ENCODE measurements at regions not wholly inside any gene's neighbourhood (a gene's known extent, or its start where the extent isn't known, plus 50 kb on each side); places are given as distances from the start of the nearest gene placed in this dataset.
"Not testable (repeated sequence)": the region's sequence is repeated elsewhere in the genome, so short reads cannot be mapped to it uniquely, and the experiment has no call there.

DNA sequence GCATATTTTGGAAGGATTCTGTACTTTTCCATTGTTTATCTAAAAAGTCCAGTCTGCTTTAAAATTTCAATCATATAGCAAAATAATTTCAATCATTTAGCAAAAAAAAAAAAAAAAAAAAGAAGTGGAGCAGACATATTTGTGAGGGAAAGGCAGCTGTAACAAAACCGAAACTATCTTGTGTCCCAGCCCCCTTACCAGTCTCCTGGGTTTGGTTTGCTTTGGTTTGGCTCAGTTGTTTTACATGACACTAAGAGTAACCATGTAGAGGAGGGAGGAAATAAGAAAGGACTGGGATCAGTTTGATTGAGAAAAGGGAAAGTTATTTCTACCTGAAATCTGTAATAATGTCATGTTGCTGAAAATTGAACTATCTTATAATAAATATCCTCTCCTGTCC, 158.8 kb upstream of the GADL1 start:
- DNase-seq, result no peak

DNA sequence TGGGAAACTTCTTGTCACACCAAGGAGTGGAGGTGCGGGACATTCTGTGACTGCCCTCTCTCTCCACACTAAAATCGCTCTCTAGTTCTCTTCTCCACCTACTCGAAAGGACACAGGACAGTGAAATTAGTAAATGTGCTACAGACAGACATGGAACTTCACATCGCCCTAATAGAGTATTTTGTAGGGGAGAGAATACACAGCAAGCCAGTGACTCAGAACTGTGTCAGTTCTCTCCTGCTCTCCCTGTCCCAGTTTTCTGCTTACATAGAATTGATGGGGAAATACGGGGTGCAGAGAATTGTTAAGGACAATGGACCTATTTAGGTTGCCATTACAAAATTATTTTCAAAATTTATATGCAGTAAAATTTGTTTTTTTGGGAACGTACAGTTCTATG, 159.6 kb upstream of the GADL1 start:
- no peak for DNase-seq

DNA sequence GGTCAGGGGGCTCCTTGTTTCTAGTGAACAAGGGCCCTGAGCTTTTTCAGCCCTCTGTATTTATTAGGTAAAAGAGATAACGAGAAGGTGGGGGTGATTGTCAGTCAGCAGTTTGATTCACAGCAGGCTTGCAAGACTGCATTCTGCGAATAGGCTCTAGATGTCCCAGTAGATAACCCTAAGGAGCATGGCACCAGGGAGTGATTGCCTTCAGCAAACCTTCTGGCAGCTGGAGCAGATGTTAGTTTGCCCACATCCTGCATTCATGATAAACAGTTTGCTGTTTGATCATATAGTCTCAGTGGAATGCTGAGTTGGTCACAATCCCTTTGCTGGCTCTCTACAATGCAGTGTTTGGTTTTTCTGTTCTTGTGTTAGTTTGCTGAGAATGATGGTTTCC, 161.3 kb upstream of the GADL1 start:
- DNase-seq, result no peak

DNA sequence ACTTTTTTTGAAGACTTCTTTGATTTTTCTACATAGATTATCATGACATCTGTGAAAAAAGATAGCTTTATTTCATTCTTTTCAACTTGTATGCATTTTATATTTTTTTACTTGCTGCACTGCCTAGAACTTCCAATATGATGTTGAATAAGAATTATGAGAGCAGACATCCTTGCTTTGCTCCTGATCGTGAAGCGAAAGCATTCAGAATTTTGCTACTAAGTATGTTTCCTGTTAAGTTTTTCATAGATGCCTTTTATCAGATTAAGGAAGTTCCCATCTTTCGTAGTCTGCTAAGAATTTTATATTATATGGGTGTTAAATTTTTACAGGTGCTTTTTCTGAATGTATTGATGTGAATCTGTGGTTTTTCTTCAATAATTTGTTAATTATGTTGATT, 163.4 kb upstream of the GADL1 start:
- no peak for DNase-seq

DNA sequence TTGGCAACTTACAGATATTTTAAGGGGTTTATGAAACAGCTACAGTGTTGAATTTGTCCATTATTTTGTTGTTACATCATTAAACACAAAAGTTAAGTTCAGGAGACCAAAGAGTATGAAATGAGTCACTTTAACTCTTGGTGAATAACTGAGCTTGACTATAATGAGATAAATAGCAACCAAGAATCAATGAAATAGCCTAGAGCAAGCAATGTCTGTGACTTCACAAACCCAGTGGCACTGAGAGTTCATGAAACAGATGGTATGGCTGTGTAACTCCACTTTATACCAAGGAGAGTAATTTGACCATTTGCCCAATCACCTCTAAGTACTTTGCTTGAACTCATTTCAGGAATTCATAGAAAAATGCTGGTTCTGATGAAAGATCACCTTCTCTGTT, 169.6 kb upstream of the GADL1 start:
- DNase-seq, result no peak

DNA sequence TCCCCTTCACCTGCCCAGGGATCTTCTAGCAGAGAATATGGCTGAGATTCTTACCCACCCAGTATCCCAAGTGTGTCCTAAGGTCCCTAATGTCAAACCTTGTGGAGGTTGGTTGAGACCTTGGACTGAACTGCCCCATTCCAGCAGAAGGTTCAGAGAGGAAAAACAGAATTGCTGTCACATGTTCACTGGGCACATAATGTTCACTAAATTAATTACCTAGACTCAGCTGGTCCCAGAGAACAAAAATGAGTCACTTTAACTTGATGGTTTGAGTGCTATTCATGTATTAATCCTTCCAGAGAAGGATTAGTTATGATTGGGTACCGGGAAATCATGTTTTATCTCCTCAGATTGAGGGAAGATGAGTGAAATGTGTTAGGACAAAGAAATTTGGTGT, 171.3 kb upstream of the GADL1 start:
- no peak for DNase-seq

DNA sequence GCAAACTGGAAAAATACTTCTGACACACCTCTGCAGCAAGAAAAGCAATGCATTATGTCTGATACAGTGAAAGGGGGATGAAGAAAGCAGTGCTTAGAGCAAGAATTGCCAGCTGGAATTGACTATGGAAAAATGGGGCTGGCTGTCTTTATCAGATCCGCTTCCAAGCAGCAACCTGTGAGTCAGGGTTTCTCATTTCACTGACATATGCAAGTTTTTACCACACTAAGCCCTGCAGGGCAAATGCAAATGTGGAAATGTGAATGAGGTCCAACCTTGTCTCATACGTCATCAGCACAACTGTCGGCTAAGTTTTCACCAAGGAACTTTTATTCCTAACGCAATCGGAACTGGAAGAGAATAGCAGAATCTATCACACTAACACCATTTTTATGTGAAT, 172.5 kb upstream of the GADL1 start:
- DNase-seq, result no peak

DNA sequence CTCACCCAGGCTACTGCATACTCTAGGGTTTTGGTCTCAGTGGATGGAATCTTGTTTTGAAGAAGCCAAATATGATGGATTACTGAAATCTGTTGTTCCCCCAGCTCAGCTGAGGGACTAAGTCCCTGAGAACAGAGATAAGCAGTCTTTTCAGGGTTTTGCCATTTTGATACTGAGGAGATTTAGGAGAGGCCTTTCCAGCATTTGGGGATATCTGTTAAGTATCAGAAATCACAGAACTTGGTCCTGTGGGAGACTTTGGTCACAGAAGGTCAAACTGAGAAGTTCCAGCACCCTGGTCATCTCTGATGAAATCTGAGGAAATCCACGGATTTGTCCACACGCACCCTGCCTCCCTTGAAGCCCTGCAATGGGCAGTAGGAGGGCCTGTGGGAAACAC, 181.0 kb upstream of the GADL1 start:
- DNase-seq, result no peak

DNA sequence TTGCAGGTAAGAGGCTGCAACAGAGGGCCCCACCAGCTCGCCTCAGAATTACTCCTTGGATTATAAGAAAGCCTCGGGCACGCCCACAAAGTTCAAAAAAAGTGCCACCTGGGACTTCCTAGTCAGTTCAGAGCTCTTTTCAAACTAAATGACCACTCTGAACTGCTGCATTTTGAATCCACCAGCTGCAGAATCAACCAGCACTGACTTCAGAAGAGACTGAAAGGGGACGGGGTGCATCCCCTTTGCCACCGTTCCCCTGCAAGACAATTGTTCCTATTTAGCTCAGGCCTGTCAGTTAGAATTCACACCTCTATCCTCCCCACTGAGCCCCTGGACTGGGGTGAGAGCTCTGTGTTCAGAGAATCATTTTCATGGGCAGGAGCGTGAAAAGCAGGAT, 181.4 kb upstream of the GADL1 start:
- no peak for DNase-seq

DNA sequence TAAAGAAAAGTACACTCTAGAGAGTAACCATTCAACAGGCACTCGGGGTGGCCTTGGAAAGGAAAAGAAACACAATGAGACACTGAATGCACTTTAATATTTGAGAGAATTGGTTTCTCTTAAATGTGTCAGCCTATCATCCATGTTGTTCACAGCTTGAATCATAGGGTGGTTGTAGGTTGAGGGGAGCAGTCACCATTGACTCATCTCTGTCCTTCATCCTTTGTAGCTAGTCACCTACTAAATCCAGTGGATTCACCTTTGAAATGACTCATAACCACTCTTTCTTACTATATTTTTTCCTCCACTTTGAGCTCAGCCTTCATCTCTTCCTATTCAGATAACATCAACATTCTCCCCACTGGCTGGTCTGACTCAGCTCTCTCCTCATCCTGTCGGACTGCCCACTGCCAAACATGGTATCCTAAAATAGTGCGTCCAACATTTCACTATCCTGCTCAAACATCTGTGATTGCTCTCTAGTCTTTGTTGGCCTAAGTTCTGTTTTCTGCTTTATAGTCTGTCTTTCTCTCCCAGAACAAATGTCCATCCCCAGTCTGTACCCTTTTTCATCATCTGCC, 182.7 kb upstream of the GADL1 start:
- DNase-seq, result no peak

DNA sequence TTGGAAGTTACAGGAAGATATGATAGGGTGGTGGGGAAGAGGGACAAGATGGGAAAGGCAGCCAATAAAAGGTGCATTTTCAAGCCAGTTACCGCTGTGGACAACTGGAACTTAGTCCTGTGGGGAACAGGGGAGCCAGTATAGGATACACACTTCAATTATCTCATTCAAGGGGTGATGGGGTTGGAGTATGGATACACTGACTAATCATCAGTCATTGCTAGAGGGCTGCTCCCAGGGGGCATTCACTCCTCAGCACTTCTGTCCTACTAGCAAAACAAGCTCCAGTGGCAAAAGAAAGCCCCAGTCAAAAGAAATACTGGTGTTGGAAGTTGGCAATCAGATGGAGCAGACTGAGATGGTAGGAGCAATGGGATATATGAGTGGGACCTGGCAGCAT, 183.4 kb upstream of the GADL1 start:
- DNase-seq, result no peak

DNA sequence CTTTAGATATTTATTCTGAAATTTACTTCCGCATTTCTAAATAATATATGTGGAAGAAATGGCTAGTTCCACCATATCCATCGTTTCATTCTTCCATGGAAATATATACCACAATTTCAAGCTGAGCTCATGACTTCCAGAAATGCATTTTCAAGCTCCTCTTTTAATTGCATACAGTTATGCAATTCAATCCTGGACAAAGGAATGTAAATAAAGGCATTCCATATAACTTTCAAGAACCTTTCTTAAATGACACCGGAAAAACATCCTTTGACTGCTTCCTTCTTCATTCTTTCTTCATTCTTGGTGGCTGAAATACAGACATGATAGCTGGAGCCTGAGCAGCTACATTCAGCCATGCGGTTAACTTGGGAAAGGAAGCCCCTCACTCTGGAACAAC, 185.2 kb upstream of the GADL1 start:
- no peak for DNase-seq

DNA sequence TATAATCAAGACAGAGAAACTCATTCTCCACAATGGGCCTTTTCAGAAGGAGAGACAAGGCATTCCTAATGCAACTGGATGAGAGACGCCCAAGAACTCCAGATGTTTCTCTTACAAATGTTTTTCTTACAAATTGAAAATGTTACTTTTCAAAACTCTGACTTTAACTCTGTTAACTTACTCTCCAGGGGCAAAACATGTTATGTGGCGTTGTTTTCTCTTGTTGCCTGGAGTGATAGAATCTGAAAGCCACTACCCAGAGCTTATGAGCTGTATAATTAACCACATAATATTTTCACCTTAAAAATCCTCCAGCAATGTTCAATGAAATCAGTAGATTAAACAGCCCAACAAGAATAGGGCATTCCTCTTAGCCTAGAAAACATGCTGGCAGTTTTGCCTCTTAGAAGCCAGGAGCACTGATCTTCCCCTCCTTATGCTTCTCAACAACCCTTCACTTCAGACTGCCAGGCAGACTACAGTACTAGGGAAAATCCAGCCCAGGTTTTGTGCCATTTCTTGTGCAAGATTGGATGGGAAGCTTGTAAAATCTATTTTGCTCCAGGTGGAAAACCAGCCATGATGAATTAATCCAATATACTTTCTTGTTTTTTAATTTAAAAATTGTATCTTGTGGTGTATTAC, 186.7 kb upstream of the GADL1 start:
- DNase-seq, result no peak

DNA sequence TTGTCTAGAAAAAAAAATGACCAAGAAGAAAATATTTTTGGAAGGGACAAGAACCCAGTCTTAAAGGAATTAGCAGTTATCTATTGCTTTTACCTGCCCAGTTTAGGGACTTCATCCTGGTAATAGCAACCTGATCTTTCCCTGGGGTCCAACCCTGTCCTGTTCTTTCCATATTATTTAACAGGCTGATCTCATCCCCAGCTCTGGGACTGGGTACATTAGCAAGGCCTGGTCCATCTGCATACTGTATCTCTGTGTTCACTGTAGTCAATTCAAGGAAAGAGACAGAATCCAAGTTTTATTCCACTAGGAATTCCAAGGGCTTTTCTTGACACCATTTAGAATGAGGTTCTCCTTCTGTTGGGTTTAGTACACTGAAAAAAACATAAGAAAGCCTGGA, 191.7 kb upstream of the GADL1 start:
- DNase-seq, result no peak

DNA sequence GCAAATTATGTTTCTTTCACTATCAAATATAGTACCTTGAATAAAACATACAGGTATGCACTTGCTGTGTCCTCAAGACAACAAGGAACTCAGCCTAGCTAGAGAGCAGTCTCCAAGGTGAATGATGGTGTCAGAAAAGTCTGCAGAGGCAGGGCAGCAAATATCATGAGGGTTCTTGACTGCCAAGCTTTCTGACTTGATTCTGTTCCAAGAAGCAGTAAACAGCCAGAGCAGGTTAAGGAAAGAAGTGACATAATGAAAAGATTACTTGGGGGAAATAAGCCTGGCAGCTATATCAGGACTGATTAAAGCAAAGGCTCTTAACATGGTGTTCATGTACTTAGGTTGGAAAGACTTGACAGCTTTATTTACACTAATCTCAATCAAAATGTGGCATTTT, 192.2 kb upstream of the GADL1 start:
- peak; percentile 8 for DNase-seq

DNA sequence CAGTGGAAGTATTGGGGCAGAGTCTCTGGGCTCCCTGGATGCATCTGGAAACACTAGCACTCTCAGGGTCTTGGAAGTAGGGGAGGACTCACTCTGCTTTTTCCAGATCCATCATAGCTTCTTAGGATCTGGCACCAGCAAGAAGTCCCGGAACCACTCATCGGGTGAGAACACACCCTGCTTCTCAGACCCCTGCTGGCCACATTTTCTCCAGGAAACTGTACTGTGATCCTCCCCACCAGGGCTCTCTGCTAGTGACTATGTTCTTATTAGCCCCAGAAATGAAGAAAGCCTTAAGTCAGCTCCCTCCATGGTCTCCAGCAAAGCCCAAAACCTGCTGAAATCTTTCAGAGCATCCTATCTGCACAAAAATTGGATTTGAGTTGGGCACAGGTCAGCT, 197.3 kb upstream of the GADL1 start:
- DNase-seq, result no peak

DNA sequence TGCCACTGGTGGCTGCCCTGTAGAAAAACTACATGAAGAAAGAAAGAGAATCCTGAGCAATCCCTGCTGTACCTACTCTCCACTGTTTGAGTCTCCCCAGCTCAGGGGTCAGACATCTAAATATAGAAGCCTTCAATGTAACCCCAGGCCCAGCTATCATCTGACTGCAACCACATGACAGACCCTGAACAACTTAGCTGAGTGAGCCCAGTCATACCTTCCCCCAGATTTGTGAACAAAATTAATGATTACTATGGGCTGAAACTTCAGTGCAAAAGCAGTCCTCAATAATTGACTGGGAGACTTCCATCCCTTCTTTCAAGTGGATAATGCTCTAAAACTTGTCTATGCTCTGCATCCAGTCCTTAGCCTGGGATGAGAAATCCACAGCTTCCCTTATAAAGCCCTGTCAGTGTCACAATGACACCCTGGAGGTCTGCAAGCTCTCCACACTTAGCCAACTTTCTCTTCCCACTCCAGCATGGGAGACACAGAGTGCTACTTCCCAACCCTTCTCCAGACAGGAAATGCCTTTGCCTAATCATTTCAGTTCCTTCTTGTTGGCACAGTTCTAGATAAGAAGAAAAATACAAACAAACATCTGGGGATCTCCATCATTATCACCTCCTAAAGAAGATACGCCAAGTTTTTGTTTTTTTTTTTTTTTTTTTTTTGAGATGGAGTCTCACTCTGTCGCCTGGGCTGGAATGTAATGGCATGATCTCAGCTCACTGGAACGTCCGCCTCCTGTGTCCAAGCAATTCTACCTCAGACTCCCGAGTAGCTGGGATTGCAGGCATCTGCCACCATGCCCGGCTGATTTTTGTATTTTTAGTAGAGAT, 198.5 kb upstream of the GADL1 start:
- no peak for DNase-seq

DNA sequence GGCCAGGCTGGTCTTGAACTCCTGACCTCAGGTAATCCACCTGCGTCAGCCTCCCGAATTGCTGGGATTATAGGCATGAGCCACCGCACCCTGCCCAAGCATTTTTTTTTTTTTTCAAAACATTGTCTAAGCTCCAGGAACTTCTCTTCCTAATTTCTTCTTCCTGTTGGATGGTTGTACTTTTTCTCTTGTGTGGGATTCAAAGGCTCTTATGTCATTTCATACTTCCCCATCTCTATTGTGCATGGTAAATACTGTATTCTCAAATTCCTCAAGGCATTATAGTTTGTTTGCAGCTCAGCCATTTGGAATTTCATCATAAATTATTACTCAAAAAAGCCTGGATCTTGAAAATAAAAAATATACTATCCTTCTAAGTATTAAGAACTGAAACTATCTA, 199.1 kb upstream of the GADL1 start:
- DNase-seq, result no peak

DNA sequence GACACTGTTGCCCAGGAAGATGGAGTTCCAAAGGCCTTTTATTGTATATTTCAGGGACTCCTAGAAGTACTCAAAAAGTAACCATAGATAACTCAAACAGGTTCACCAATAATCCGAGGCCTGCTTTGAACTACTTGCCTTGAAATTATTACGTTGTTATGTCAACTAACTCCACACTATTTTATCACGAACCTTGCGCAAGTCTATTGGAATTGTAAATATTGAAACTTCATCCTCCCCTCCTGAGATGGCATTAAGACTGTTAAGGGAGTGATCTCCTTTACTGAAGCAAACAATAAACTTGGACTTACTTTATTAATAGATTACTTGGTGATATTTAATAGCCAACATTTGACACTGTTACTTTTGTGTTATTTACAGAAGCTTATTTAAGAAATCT, 199.6 kb upstream of the GADL1 start:
- no peak for DNase-seq

DNA sequence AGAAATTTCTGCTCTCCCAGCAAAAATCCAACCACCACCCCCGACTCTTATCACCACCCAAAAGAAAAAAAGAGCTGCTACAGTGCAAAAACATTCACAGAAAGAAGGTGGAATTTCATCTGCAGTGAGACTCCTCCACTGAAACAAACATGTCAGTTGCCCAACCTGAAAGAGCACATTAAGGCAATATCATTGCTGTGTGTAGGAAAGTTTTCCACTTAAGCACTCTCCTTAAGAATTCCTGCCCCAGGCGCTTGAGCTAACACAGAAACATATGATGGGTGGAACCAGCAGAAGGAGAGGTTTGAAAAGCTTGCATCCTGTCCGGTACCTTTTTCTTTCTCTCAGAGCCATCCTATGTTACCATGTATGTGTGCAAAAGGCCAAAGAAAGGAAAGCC, 200.8 kb upstream of the GADL1 start:
- no peak for DNase-seq

DNA sequence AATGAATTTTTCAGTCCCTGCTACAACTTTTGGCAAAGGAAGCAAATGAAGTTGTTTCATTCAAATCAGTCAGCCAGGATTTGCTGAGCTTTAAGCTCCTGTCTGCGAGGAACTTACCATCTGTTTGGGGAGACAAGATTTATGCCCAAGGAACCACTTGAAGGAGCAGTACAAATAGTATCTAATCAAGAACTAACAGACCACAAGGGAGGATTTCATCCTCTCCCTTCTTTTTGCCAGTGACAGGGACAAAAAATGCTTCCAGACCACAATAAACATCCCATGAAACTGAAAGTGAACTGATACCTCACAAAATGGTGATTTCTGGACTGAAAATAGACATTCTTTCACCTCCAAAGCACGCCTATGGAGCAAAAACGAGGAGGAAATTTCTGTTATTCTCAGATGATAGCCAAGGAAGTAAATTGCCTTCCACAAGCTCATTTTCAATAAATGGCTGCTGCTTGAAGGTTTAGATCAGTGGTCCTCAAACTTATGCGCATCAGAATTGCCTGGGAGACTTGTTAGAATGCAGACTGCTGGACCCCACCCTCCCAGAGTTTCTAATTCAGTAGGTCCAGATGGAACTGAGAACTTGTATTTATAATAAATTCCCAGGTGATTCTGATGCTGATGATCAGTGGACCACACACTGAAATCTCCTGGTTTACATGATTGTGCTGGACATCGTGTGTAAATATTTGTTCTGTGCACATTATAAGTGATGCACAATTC, 202.4 kb upstream of the GADL1 start:
- DNase-seq, result no peak

DNA sequence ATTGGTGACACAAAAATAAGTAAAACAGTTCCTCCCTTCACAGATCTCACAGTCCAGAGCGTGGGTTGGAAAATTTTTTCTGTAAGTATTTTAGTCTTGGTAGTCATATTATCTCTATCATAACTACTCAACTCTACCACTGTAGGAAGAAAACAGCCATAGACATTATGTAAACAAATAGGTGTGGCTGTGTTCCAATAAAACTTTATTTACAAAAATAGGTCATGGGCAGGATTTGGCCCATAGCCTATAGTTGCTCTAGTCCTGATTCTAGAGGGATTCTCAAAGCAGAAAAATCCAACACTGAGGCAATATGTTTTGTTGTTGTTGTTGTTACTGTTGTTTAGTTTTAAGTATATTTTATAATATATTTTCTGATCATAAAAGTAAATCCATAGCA, 206.1 kb upstream of the GADL1 start:
- no peak for DNase-seq

DNA sequence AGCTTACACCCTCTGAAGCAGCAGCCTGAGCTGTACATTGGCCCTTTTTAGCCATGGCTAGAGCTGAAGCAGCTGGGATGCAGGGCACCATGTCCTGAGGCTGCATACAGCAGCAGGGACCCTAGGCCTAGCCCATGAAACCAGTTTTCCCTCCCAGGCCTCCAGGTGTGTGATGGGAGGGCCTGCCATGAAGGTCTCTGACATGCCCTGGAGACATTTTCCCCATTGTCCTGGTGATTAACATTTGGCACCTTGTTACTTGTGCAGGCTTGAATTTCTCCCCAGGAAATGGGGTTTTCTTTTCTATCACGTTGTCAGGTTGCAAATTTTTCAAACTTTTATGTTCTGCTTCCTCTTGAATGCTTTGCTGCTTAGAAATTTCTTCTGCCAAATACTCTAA, 206.8 kb upstream of the GADL1 start:
- DNase-seq, result not testable (repeated sequence)
